ENCODE measurements at regions not wholly inside any gene's neighbourhood (a gene's known extent, or its start where the extent isn't known, plus 50 kb on each side); places are given as distances from the start of the nearest gene placed in this dataset.

DNA sequence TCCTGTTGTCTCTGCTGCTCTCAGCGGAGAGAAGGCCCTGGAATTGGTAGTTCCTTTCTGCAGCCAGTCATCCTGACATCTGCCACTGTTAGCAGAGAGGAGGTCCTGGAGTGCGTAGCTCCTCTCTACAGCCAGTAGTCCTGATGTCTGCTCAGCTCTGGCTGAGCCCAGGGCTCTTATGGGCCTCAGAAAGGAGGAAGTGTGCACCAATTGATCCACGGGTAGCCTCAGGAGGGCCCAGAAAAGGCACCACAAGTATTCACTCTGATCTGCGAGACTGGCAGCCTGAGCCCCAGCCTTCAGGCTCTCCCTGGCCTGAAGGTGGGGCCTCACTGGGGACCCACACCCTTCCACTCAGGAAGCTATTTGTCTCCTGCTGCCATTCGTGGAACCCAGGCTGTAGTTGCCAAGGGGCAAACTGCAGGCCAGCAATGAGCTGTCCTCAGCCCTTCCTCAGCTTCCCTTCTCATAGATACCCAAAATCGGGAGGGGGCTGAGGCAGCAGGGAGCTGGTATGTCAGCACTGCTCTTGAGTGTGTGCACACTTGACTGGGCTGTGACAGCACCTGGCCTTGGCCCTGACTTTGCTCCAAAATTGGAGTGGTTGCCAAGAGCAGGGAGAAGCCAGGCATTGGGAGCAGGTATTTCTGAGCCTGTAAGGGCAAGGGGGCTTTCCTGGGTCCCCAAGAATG is 1049.5 kb upstream of the ACO1 start:
- BruUV-seq (replicated peaks) = no TSS peak
- Histone ChIP-seq H3K27me3 (ENCODE audit: control insufficient read depth in 1 of 2, insufficient read depth in 2 of 2, low read length in 2 of 2) (no peaks in the 10 kb centered on the region), H3K9ac (ENCODE audit: insufficient read depth, low read depth, low read length) (no peak overlapping the region), H3K9me3 (ENCODE audit: low read length) (no peaks in the 10 kb centered on the region), H4K20me1 (ENCODE audit: insufficient read depth, low read length) (no peaks in the 10 kb centered on the region), H3K4me1 (ENCODE audit: insufficient read depth, low read length) (no peaks in the 10 kb centered on the region), H3K79me2 (ENCODE audit: insufficient read depth, low read length) (no peaks in the 10 kb centered on the region), H3K36me3 (replicated peaks in 1 of 2; ENCODE audit: control insufficient read depth in 1 of 2, insufficient read depth in 2 of 2, low read length in 2 of 2) (no peaks in the 10 kb centered on the region), H3K4me3 (replicated peaks in 1 of 3; ENCODE audit: insufficient read depth in 1 of 3, low read depth in 2 of 3, low read length in 3 of 3) (no peak overlapping the region), H2AFZ (ENCODE audit: low read length) (no peak overlapping the region), H3K27ac (ENCODE audit: extremely low read length, insufficient read depth, low read length) (no peak overlapping the region), H3K4me2 (ENCODE audit: low read depth, low read length) (no peak overlapping the region)
- intact Hi-C loops (cut with micrococcal nuclease; ENCODE audit: unreplicated experiment) (no loop called here), in situ Hi-C loops (cut with HindIII; ENCODE audit: extremely low pct_ligation_motif_present, low pct_unique_long_range_greater_than_20kb) (no loop called here)
- no peak for FAIRE-seq
- WGBS (ENCODE audit: low lambda C conversion rate) = 0% methylated on average over 2 of the region's 6 CpGs
- ChIA-PET CTCF (ENCODE audit: low intra/inter-chr PET ratio, low total read pairs) (no interaction called here), POLR2A (no interaction called here)
- ATAC-seq = no peak
- no peak for DNase-seq (ENCODE audit: low spot score)
- TF ChIP-seq, protein P1, sequence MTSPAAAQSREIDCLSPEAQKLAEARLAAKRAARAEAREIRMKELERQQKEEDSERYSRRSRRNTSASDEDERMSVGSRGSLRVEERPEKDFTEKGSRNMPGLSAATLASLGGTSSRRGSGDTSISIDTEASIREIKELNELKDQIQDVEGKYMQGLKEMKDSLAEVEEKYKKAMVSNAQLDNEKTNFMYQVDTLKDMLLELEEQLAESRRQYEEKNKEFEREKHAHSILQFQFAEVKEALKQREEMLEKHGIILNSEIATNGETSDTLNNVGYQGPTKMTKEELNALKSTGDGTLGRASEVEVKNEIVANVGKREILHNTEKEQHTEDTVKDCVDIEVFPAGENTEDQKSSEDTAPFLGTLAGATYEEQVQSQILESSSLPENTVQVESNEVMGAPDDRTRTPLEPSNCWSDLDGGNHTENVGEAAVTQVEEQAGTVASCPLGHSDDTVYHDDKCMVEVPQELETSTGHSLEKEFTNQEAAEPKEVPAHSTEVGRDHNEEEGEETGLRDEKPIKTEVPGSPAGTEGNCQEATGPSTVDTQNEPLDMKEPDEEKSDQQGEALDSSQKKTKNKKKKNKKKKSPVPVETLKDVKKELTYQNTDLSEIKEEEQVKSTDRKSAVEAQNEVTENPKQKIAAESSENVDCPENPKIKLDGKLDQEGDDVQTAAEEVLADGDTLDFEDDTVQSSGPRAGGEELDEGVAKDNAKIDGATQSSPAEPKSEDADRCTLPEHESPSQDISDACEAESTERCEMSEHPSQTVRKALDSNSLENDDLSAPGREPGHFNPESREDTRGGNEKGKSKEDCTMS (CRISPR knock-in tag; conservative IDR thresholded peaks at IDR 0.05) = no peak
- no peak for TF ChIP-seq RBM22 (optimal IDR thresholded peaks at IDR 0.05; ENCODE audit: low read length)
- TF ChIP-seq, protein P2, sequence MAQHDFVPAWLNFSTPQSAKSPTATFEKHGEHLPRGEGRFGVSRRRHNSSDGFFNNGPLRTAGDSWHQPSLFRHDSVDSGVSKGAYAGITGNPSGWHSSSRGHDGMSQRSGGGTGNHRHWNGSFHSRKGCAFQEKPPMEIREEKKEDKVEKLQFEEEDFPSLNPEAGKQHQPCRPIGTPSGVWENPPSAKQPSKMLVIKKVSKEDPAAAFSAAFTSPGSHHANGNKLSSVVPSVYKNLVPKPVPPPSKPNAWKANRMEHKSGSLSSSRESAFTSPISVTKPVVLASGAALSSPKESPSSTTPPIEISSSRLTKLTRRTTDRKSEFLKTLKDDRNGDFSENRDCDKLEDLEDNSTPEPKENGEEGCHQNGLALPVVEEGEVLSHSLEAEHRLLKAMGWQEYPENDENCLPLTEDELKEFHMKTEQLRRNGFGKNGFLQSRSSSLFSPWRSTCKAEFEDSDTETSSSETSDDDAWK (CRISPR knock-in tag; IDR thresholded peaks at IDR 0.05) = no peak
- no peak for TF ChIP-seq ZNF546 (CRISPR knock-in tag; conservative IDR thresholded peaks at IDR 0.05)
- no peak for TF ChIP-seq STAT5B (CRISPR knock-in tag; IDR thresholded peaks at IDR 0.05)
- TF ChIP-seq, protein P3, sequence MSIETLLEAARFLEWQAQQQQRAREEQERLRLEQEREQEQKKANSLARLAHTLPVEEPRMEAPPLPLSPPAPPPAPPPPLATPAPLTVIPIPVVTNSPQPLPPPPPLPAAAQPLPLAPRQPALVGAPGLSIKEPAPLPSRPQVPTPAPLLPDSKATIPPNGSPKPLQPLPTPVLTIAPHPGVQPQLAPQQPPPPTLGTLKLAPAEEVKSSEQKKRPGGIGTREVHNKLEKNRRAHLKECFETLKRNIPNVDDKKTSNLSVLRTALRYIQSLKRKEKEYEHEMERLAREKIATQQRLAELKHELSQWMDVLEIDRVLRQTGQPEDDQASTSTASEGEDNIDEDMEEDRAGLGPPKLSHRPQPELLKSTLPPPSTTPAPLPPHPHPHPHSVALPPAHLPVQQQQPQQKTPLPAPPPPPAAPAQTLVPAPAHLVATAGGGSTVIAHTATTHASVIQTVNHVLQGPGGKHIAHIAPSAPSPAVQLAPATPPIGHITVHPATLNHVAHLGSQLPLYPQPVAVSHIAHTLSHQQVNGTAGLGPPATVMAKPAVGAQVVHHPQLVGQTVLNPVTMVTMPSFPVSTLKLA (IDR thresholded peaks at IDR 0.05) = no peak
- no peak for TF ChIP-seq ZNF678 (CRISPR knock-in tag; IDR thresholded peaks at IDR 0.05)
- no peak for TF ChIP-seq ZNF629 (CRISPR knock-in tag; conservative IDR thresholded peaks at IDR 0.05)
- TF ChIP-seq UBTF (CRISPR knock-in tag; IDR thresholded peaks at IDR 0.05) = no peak
- no peak for TF ChIP-seq ARHGAP35 (CRISPR knock-in tag; IDR thresholded peaks at IDR 0.05; ENCODE audit: borderline replicate concordance)
- no peak for TF ChIP-seq TRIM24 (CRISPR knock-in tag; IDR thresholded peaks at IDR 0.05)
- TF ChIP-seq RORA (CRISPR knock-in tag; IDR thresholded peaks at IDR 0.05) = no peak
- no peak for TF ChIP-seq MTERF4 (CRISPR knock-in tag; IDR thresholded peaks at IDR 0.05)
- no peak for TF ChIP-seq ELK4 (CRISPR knock-in tag; IDR thresholded peaks at IDR 0.05; ENCODE audit: borderline replicate concordance)
